ENCODE measurements at regions not wholly inside any gene's neighbourhood (a gene's known extent, or its start where the extent isn't known, plus 50 kb on each side); places are given as distances from the start of the nearest gene placed in this dataset.

- no peaks in the 10 kb centered on the region for H3K36me3 ChIP-seq (ENCODE audit: insufficient read depth, low read length)
- H4K20me1 ChIP-seq (ENCODE audit: insufficient read depth): no peaks in the 10 kb centered on the region
- H3K4me3 ChIP-seq (ENCODE audit: low read length): no peak overlapping the region
- no peaks in the 10 kb centered on the region for H3K79me2 ChIP-seq (replicated peaks; ENCODE audit: insufficient read depth, low read length)
- H3F3A ChIP-seq (ENCODE audit: insufficient read depth, low read length, poor library complexity, severe bottlenecking): no peaks in the 10 kb centered on the region
- no peaks in the 10 kb centered on the region for H3K27me3 ChIP-seq (ENCODE audit: insufficient read depth, low read depth, low read length)
- no peaks in the 10 kb centered on the region for H3K9me2 ChIP-seq (ENCODE audit: insufficient read depth, low read length)
- no peak overlapping the region for H2AFZ ChIP-seq (ENCODE audit: low read depth, low read length)
- no peak overlapping the region for H3K4me2 ChIP-seq (ENCODE audit: low read length)
- no peak overlapping the region for H3K27ac ChIP-seq (ENCODE audit: low read length)
- no peak for TF ChIP-seq POLR2AphosphoS5 (IDR thresholded peaks at IDR 0.05)
- TF ChIP-seq RAD21 (conservative IDR thresholded peaks at IDR 0.05): no peak
- TF ChIP-seq TAF1 (IDR thresholded peaks at IDR 0.05; ENCODE audit: low read depth): no peak
- TF ChIP-seq EZH2 (IDR thresholded peaks at IDR 0.05; ENCODE audit: borderline replicate concordance, insufficient read depth, low read length, poor library complexity, severe bottlenecking): no peak
- no peak for TF ChIP-seq REST (IDR thresholded peaks at IDR 0.05; ENCODE audit: borderline replicate concordance)
- no peak for TF ChIP-seq EP300 (conservative IDR thresholded peaks at IDR 0.05; ENCODE audit: poor library complexity, severe bottlenecking)
- no peak for TF ChIP-seq MXI1 (conservative IDR thresholded peaks at IDR 0.05; ENCODE audit: poor library complexity, severe bottlenecking)
- TF ChIP-seq SMC3 (conservative IDR thresholded peaks at IDR 0.05; ENCODE audit: poor library complexity): no peak
- TF ChIP-seq, protein P1, sequence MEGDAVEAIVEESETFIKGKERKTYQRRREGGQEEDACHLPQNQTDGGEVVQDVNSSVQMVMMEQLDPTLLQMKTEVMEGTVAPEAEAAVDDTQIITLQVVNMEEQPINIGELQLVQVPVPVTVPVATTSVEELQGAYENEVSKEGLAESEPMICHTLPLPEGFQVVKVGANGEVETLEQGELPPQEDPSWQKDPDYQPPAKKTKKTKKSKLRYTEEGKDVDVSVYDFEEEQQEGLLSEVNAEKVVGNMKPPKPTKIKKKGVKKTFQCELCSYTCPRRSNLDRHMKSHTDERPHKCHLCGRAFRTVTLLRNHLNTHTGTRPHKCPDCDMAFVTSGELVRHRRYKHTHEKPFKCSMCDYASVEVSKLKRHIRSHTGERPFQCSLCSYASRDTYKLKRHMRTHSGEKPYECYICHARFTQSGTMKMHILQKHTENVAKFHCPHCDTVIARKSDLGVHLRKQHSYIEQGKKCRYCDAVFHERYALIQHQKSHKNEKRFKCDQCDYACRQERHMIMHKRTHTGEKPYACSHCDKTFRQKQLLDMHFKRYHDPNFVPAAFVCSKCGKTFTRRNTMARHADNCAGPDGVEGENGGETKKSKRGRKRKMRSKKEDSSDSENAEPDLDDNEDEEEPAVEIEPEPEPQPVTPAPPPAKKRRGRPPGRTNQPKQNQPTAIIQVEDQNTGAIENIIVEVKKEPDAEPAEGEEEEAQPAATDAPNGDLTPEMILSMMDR (IDR thresholded peaks at IDR 0.05; ENCODE audit: poor library complexity, severe bottlenecking): no peak
- no peak overlapping the region for H3K9ac ChIP-seq (ENCODE audit: low read length)
- H3K9me3 ChIP-seq (ENCODE audit: low read length): no peaks in the 10 kb centered on the region
These were observed 585.3 kb downstream of the PTPRU start for GRCh38 chr1:29821605-29822004.

GRCh38 chr1:29820401-29820800 lies 584.1 kb downstream of the PTPRU start:
- H3K36me3 ChIP-seq (ENCODE audit: insufficient read depth, low read length): no peaks in the 10 kb centered on the region
- H3K79me2 ChIP-seq (replicated peaks; ENCODE audit: insufficient read depth, low read length): no peaks in the 10 kb centered on the region
- no peak for TF ChIP-seq MXI1 (conservative IDR thresholded peaks at IDR 0.05; ENCODE audit: poor library complexity, severe bottlenecking)
- no peak for TF ChIP-seq TAF1 (IDR thresholded peaks at IDR 0.05; ENCODE audit: low read depth)
- TF ChIP-seq, protein P1 (IDR thresholded peaks at IDR 0.05; ENCODE audit: poor library complexity, severe bottlenecking): no peak
- no peak for TF ChIP-seq SMC3 (conservative IDR thresholded peaks at IDR 0.05; ENCODE audit: poor library complexity)
- TF ChIP-seq POLR2AphosphoS5 (IDR thresholded peaks at IDR 0.05): no peak
- no peak for TF ChIP-seq RAD21 (conservative IDR thresholded peaks at IDR 0.05)
- TF ChIP-seq REST (IDR thresholded peaks at IDR 0.05; ENCODE audit: borderline replicate concordance): no peak
- TF ChIP-seq EP300 (conservative IDR thresholded peaks at IDR 0.05; ENCODE audit: poor library complexity, severe bottlenecking): no peak
- TF ChIP-seq EZH2 (IDR thresholded peaks at IDR 0.05; ENCODE audit: borderline replicate concordance, insufficient read depth, low read length, poor library complexity, severe bottlenecking): no peak
- no peak overlapping the region for H3K9ac ChIP-seq (ENCODE audit: low read length)
- H3K4me2 ChIP-seq (ENCODE audit: low read length): no peak overlapping the region
- H3K9me3 ChIP-seq (ENCODE audit: low read length): no peaks in the 10 kb centered on the region
- H4K20me1 ChIP-seq (ENCODE audit: insufficient read depth): no peaks in the 10 kb centered on the region
- H3K27ac ChIP-seq (ENCODE audit: low read length): no peak overlapping the region
- no peaks in the 10 kb centered on the region for H3F3A ChIP-seq (ENCODE audit: insufficient read depth, low read length, poor library complexity, severe bottlenecking)
- no peaks in the 10 kb centered on the region for H3K9me2 ChIP-seq (ENCODE audit: insufficient read depth, low read length)
- H2AFZ ChIP-seq (ENCODE audit: low read depth, low read length): no peak overlapping the region
- no peak overlapping the region for H3K4me3 ChIP-seq (ENCODE audit: low read length)
- no peaks in the 10 kb centered on the region for H3K27me3 ChIP-seq (ENCODE audit: insufficient read depth, low read depth, low read length)

All from neural cell (in vitro differentiated cells).